Right lobe of liver (tissue), 4 donors: ENCODE measurements at regions not wholly inside any gene's neighbourhood (a gene's known extent, or its start where the extent isn't known, plus 50 kb on each side); places are given as distances from the start of the nearest gene placed in this dataset.
"Not testable (repeated sequence)": the region's sequence is repeated elsewhere in the genome, so short reads cannot be mapped to it uniquely, and the experiment has no call there.

ENCODE experiments used
- POLR2A ChIP-seq: fragments of 450-650 bp; IDR thresholded peaks from one replicate; pipeline ENCODE4 v1.6.1; 2017; ENCODE audit warnings: antibody characterized with exemption, mild to moderate bottlenecking
- TF ChIP-seq, protein P1 (sequence below), 4 donors: fragments of 200-600 bp in 3 of 4; fragments of 450-650 bp in 1 of 4; IDR thresholded peaks; one replicate each; pipeline versions ENCODE4 v1.5.1 to v1.8.0; 2016 to 2022; ENCODE audit warnings: antibody characterized with exemption in 4 of 4, mild to moderate bottlenecking in 2 of 4
- donor health status: DM: no; HTN: no; CAD: no.
- donor health status: DM: no; HTN: no; CAD: no.
- donor health status: DM: no; HTN: yes; CAD: no.

DNA sequence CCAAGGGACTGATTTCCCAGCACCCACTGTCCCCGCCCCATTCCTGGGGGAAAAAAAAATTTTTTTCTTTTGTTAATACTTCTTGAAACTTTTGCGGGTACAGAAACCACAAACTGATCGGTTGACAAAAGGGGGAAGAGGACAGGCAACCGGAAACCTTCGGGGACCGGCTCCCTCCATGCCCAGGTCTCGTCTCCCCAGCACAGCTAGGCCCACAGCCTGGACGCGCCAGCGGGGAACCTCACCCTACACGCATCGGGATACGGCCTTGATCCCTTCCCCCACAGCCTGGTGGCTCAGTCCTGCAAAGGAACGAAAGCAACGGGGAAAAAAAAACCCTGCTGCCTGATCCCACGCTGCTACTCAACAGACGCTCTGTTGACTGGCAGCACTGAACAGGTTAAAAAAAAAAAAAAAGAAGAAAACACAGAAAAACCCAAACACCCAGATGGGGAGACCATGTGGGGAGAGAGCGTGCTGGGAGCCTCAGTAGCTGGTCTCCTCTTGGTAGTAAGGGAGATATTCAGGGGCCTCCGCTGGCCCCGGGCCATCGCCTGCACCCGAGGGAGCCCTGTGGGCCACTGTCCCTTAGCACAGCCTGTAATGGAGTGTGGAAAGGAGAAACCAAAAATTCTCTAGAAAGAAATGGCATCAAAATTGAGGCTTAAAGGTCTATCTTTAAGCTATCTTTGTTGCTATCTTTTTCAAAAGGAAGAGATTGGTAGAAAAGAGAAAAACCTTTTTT lies 185.7 kb downstream of the POTEC start:
- TF ChIP-seq, protein P1, sequence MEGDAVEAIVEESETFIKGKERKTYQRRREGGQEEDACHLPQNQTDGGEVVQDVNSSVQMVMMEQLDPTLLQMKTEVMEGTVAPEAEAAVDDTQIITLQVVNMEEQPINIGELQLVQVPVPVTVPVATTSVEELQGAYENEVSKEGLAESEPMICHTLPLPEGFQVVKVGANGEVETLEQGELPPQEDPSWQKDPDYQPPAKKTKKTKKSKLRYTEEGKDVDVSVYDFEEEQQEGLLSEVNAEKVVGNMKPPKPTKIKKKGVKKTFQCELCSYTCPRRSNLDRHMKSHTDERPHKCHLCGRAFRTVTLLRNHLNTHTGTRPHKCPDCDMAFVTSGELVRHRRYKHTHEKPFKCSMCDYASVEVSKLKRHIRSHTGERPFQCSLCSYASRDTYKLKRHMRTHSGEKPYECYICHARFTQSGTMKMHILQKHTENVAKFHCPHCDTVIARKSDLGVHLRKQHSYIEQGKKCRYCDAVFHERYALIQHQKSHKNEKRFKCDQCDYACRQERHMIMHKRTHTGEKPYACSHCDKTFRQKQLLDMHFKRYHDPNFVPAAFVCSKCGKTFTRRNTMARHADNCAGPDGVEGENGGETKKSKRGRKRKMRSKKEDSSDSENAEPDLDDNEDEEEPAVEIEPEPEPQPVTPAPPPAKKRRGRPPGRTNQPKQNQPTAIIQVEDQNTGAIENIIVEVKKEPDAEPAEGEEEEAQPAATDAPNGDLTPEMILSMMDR (IDR thresholded peaks at IDR 0.05) = not testable (repeated sequence)
- not testable (repeated sequence) for TF ChIP-seq POLR2A
